SK-N-SH treated with all-trans-retinoic acid at 6 μM for 48 hours (cell line): ENCODE measurements at regions not wholly inside any gene's neighbourhood (a gene's known extent, or its start where the extent isn't known, plus 50 kb on each side); places are given as distances from the start of the nearest gene placed in this dataset.
A peak's percentile ranks its signal among the peaks of the same experiment; 100 is the strongest.

Experiments
- ATAC-seq: fragments of 200-7000 bp; cut with Tn5 transposase; 3 replicates; pipeline ENCODE4 v1.9.1; 2020; ENCODE audit warnings: mild to moderate bottlenecking, moderate library complexity
- ARNTL ChIP-seq: fragments of 450-650 bp; formaldehyde crosslinking; IDR thresholded peaks from 2 replicates; pipeline ENCODE4 v1.5.0; 2020; ENCODE audit warnings: low read depth, mild to moderate bottlenecking, moderate library complexity, borderline replicate concordance
- BACH2 ChIP-seq: fragments of 250-450 bp; sonication (Bioruptor Pico); IDR thresholded peaks from 2 replicates; pipeline ENCODE4 v1.9.0; 2021; ENCODE audit warnings: mild to moderate bottlenecking, borderline replicate concordance
- CREB5 ChIP-seq: fragments of 250-450 bp; sonication (Bioruptor Pico); IDR thresholded peaks from 2 replicates; pipeline ENCODE4 v1.5.1; 2020; ENCODE audit warnings: low read depth, mild to moderate bottlenecking, moderate library complexity
- CSDC2 ChIP-seq: fragments of 250-450 bp; sonication (Bioruptor Pico); IDR thresholded peaks from 2 replicates; pipeline ENCODE4 v1.5.0; 2020; ENCODE audit warnings: mild to moderate bottlenecking, moderate library complexity
- CSRNP3 ChIP-seq: fragments of 250-450 bp; sonication (Bioruptor Pico); IDR thresholded peaks from 2 replicates; pipeline ENCODE4 v1.5.1; 2021; ENCODE audit warnings: mild to moderate bottlenecking, moderate library complexity
- ESRRG ChIP-seq: fragments of 250-450 bp; sonication (Bioruptor Pico); IDR thresholded peaks from 2 replicates; pipeline ENCODE4 v1.6.1; 2021; ENCODE audit warnings: mild to moderate bottlenecking
- GLIS3 ChIP-seq: fragments of 250-450 bp; sonication (Bioruptor Pico); IDR thresholded peaks from 2 replicates; pipeline ENCODE4 v1.5.0; 2020; ENCODE audit warnings: mild to moderate bottlenecking, moderate library complexity
- ISL1 ChIP-seq: fragments of 250-450 bp; sonication (Bioruptor Pico); IDR thresholded peaks from 2 replicates; pipeline ENCODE4 v2.1.2; 2022; ENCODE audit warnings: mild to moderate bottlenecking, moderate library complexity
- OSR1 ChIP-seq: fragments of 250-450 bp; sonication (Bioruptor Pico); IDR thresholded peaks from 2 replicates; pipeline ENCODE4 v1.8.0; 2022; ENCODE audit warnings: moderate library complexity, mild to moderate bottlenecking, inconsistent platforms
- PATZ1 ChIP-seq: fragments of 250-450 bp; sonication (Bioruptor Pico); IDR thresholded peaks from 2 replicates; pipeline ENCODE4 v1.8.0; 2020; ENCODE audit warnings: mild to moderate bottlenecking, moderate library complexity, borderline replicate concordance
- POU6F1 ChIP-seq: fragments of 250-450 bp; sonication (Bioruptor Pico); IDR thresholded peaks from 2 replicates; pipeline ENCODE4 v1.8.0; 2021; ENCODE audit warnings: low read depth, mild to moderate bottlenecking, moderate library complexity, borderline replicate concordance
- PPARA ChIP-seq: fragments of 250-450 bp; sonication (Bioruptor Pico); IDR thresholded peaks from 2 replicates; pipeline ENCODE4 v1.5.0; 2020; ENCODE audit warnings: mild to moderate bottlenecking, borderline replicate concordance
- RARB ChIP-seq: fragments of 250-450 bp; sonication (Bioruptor Pico); IDR thresholded peaks from 2 replicates; pipeline ENCODE4 v1.8.0; 2021; ENCODE audit warnings: mild to moderate bottlenecking, moderate library complexity
- SNAI2 ChIP-seq: fragments of 250-450 bp; sonication (Bioruptor Pico); IDR thresholded peaks from 2 replicates; pipeline ENCODE4 v1.5.0; 2020; ENCODE audit warnings: mild to moderate bottlenecking, moderate library complexity
- TCF4 ChIP-seq: fragments of 250-450 bp; sonication (Bioruptor Pico); IDR thresholded peaks from 2 replicates; pipeline ENCODE4 v1.8.0; 2021; ENCODE audit warnings: mild to moderate bottlenecking, moderate library complexity, borderline replicate concordance
- TOX ChIP-seq: fragments of 250-450 bp; sonication (Bioruptor Pico); IDR thresholded peaks from 2 replicates; pipeline ENCODE4 v1.8.0; 2021; ENCODE audit warnings: mild to moderate bottlenecking, moderate library complexity, borderline replicate concordance
- ZC3H10 ChIP-seq: fragments of 250-450 bp; sonication (Bioruptor Pico); IDR thresholded peaks from 2 replicates; pipeline ENCODE4 v1.5.1; 2021; ENCODE audit warnings: mild to moderate bottlenecking, moderate library complexity
- ZFP30 ChIP-seq: fragments of 450-650 bp; formaldehyde crosslinking; IDR thresholded peaks from 2 replicates; pipeline ENCODE4 v1.5.0; 2022; ENCODE audit warnings: mild to moderate bottlenecking, moderate library complexity
- ZNF565 ChIP-seq: fragments of 450-650 bp; formaldehyde crosslinking; conservative IDR thresholded peaks from 2 replicates; pipeline ENCODE4 v1.5.0; 2020; ENCODE audit warnings: low read depth, mild to moderate bottlenecking, moderate library complexity
- ZNF70 ChIP-seq: fragments of 450-650 bp; formaldehyde crosslinking; IDR thresholded peaks from 2 replicates; pipeline ENCODE4 v1.5.0; 2020; ENCODE audit warnings: mild to moderate bottlenecking, moderate library complexity
- ZNF8 ChIP-seq: fragments of 450-650 bp; formaldehyde crosslinking; IDR thresholded peaks from 2 replicates; pipeline ENCODE4 v1.5.0; 2020; ENCODE audit warnings: mild to moderate bottlenecking, moderate library complexity

- TF ChIP-seq ZNF565 (no peak), POU6F1 (CRISPR knock-in tag) (no peak), GLIS3 (no peak), TOX (CRISPR knock-in tag) (no peak)
- ATAC-seq, result no peak
These were observed 154.2 kb downstream of the IMPG2 start for GRCh38 chr3:101166150-101166549.

- TF ChIP-seq ZNF8 (no peak), ESRRG (no peak), TOX (CRISPR knock-in tag) (no peak), ARNTL (CRISPR knock-in tag) (no peak), SNAI2 (no peak), RARB (CRISPR knock-in tag) (no peak), ZNF565 (no peak), ISL1 (no peak), ZNF70 (no peak), POU6F1 (CRISPR knock-in tag) (no peak), GLIS3 (no peak), ZFP30 (CRISPR knock-in tag) (no peak), CSDC2 (CRISPR knock-in tag) (no peak), CSRNP3 (CRISPR knock-in tag) (no peak), PPARA (CRISPR knock-in tag) (no peak), PATZ1 (CRISPR knock-in tag) (no peak), TCF4 (CRISPR knock-in tag) (no peak), OSR1 (CRISPR knock-in tag) (no peak), BACH2 (no peak), ZC3H10 (CRISPR knock-in tag) (no peak)
- ATAC-seq, result peak; percentile 58; the same call in 2 of the 3 replicates
These were observed 156.8 kb downstream of the IMPG2 start for GRCh38 chr3:101163554-101163953.

- no peak for ATAC-seq
- TF ChIP-seq CSDC2 (CRISPR knock-in tag), result no peak
- TF ChIP-seq CREB5 (CRISPR knock-in tag), result no peak
- no peak for TF ChIP-seq TOX (CRISPR knock-in tag)
These were observed 160.9 kb downstream of the IMPG2 start for GRCh38 chr3:101159478-101159877.

GRCh38 chr3:101158374-101158773, 162.0 kb downstream of the IMPG2 start:
- TF ChIP-seq OSR1 (CRISPR knock-in tag) (no peak), POU6F1 (CRISPR knock-in tag) (no peak), ZC3H10 (CRISPR knock-in tag) (no peak), ZNF70 (no peak), PPARA (CRISPR knock-in tag) (no peak)
- ATAC-seq, result no peak
